ENCODE measurements at regions not wholly inside any gene's neighbourhood (a gene's known extent, or its start where the extent isn't known, plus 50 kb on each side); places are given as distances from the start of the nearest gene placed in this dataset.

DNA sequence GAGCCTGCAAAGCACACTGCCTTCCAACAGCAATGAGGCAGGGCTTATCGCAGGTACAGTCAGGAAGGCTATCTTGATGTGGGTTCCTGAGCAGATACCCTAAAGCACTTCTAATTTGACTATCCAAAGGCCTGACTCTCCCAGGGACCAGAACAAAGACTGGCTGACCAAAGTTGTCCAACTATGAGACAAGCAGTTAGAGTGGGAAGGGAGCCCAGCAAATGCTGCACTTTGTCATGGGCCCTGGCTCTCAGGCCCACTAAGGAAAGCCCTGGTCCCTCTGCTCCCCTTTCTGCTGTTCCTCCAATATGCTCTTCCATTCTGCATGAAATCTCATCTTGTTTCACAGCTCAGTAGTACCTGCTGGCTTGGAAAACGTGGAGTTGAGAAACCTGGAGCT lies 391.0 kb downstream of the RAB28 start (continued):
- TF ChIP-seq, protein P1, sequence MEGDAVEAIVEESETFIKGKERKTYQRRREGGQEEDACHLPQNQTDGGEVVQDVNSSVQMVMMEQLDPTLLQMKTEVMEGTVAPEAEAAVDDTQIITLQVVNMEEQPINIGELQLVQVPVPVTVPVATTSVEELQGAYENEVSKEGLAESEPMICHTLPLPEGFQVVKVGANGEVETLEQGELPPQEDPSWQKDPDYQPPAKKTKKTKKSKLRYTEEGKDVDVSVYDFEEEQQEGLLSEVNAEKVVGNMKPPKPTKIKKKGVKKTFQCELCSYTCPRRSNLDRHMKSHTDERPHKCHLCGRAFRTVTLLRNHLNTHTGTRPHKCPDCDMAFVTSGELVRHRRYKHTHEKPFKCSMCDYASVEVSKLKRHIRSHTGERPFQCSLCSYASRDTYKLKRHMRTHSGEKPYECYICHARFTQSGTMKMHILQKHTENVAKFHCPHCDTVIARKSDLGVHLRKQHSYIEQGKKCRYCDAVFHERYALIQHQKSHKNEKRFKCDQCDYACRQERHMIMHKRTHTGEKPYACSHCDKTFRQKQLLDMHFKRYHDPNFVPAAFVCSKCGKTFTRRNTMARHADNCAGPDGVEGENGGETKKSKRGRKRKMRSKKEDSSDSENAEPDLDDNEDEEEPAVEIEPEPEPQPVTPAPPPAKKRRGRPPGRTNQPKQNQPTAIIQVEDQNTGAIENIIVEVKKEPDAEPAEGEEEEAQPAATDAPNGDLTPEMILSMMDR (conservative IDR thresholded peaks at IDR 0.05; ENCODE audit: low read depth in 2 of 2): no peak
- no peak for TF ChIP-seq POLR2AphosphoS5 (IDR thresholded peaks at IDR 0.05; ENCODE audit: low read depth)

DNA sequence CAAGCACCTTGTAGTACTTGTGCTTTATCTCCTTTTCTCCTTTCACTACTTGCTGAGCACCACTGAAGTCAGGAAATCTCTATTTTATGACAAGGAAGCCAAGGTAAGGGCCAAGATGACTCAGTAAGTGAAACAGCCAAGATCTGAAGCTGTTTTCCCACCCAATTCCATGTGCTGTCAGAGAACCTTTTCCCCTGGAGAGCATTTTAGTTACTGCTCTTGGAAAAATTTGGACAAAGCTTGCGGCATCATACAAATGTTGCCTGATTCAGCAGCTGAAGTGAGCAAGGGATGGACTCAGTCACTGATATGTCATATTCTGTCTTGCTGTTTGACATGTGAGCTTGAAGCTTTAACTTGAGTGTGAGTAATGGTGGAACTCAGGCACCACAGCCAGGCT lies 391.4 kb downstream of the RAB28 start:
- Mint-ChIP-seq H3K9me3 (no peaks in the 10 kb centered on the region), H3K36me3 (ENCODE audit: low read depth) (no peaks in the 10 kb centered on the region), H3K4me3 (no peak overlapping the region), H3K27me3 (ENCODE audit: insufficient read depth, low read depth, poor library complexity) (no peaks in the 10 kb centered on the region), H3K27ac (no peak overlapping the region), H3K4me1 (peaks cover 9% of the 10 kb centered on the region)
- peaks cover 8% of the 10 kb centered on the region for H3K4me1 ChIP-seq (ENCODE audit: insufficient read depth)
- no peak overlapping the region for H2AFZ ChIP-seq
- H3K36me3 ChIP-seq (ENCODE audit: insufficient read depth): no peaks in the 10 kb centered on the region
- DNase-seq (ENCODE audit: low spot score) (no peak), ATAC-seq (no peak)
- no peak overlapping the region for H3K4me2 ChIP-seq
- TF ChIP-seq, protein P2, sequence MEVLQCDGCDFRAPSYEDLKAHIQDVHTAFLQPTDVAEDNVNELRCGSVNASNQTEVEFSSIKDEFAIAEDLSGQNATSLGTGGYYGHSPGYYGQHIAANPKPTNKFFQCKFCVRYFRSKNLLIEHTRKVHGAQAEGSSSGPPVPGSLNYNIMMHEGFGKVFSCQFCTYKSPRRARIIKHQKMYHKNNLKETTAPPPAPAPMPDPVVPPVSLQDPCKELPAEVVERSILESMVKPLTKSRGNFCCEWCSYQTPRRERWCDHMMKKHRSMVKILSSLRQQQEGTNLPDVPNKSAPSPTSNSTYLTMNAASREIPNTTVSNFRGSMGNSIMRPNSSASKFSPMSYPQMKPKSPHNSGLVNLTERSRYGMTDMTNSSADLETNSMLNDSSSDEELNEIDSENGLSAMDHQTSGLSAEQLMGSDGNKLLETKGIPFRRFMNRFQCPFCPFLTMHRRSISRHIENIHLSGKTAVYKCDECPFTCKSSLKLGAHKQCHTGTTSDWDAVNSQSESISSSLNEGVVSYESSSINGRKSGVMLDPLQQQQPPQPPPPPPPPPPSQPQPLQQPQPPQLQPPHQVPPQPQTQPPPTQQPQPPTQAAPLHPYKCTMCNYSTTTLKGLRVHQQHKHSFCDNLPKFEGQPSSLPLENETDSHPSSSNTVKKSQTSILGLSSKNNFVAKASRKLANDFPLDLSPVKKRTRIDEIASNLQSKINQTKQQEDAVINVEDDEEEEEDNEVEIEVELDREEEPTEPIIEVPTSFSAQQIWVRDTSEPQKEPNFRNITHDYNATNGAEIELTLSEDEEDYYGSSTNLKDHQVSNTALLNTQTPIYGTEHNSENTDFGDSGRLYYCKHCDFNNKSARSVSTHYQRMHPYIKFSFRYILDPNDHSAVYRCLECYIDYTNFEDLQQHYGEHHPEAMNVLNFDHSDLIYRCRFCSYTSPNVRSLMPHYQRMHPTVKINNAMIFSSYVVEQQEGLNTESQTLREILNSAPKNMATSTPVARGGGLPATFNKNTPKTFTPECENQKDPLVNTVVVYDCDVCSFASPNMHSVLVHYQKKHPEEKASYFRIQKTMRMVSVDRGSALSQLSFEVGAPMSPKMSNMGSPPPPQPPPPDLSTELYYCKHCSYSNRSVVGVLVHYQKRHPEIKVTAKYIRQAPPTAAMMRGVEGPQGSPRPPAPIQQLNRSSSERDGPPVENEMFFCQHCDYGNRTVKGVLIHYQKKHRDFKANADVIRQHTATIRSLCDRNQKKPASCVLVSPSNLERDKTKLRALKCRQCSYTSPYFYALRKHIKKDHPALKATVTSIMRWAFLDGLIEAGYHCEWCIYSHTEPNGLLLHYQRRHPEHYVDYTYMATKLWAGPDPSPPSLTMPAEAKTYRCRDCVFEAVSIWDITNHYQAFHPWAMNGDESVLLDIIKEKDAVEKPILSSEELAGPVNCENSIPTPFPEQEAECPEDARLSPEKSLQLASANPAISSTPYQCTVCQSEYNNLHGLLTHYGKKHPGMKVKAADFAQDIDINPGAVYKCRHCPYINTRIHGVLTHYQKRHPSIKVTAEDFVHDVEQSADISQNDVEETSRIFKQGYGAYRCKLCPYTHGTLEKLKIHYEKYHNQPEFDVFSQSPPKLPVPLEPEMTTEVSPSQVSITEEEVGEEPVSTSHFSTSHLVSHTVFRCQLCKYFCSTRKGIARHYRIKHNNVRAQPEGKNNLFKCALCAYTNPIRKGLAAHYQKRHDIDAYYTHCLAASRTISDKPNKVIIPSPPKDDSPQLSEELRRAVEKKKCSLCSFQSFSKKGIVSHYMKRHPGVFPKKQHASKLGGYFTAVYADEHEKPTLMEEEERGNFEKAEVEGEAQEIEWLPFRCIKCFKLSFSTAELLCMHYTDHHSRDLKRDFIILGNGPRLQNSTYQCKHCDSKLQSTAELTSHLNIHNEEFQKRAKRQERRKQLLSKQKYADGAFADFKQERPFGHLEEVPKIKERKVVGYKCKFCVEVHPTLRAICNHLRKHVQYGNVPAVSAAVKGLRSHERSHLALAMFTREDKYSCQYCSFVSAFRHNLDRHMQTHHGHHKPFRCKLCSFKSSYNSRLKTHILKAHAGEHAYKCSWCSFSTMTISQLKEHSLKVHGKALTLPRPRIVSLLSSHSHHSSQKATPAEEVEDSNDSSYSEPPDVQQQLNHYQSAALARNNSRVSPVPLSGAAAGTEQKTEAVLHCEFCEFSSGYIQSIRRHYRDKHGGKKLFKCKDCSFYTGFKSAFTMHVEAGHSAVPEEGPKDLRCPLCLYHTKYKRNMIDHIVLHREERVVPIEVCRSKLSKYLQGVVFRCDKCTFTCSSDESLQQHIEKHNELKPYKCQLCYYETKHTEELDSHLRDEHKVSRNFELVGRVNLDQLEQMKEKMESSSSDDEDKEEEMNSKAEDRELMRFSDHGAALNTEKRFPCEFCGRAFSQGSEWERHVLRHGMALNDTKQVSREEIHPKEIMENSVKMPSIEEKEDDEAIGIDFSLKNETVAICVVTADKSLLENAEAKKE (CRISPR knock-in tag; IDR thresholded peaks at IDR 0.05): no peak
- TF ChIP-seq ZNF114 (CRISPR knock-in tag; IDR thresholded peaks at IDR 0.05): no peak
- no peak for TF ChIP-seq NANOG (IDR thresholded peaks at IDR 0.05; ENCODE audit: borderline replicate concordance)
- H3K27ac ChIP-seq (ENCODE audit: low read depth): no peak overlapping the region
- H3K4me3 ChIP-seq: no peak overlapping the region
- no peaks in the 10 kb centered on the region for H4K20me1 ChIP-seq (replicated peaks; ENCODE audit: insufficient read depth)
- H3K27me3 ChIP-seq (ENCODE audit: insufficient read depth): no peaks in the 10 kb centered on the region
- H3K79me2 ChIP-seq (replicated peaks; ENCODE audit: insufficient read depth): no peaks in the 10 kb centered on the region
- no peaks in the 10 kb centered on the region for H3F3A ChIP-seq (replicated peaks; ENCODE audit: low read depth)
- no peaks in the 10 kb centered on the region for H3K9me2 ChIP-seq (ENCODE audit: insufficient read depth)
